Suprapubic skin (tissue), 4 donors: ENCODE measurements at regions not wholly inside any gene's neighbourhood (a gene's known extent, or its start where the extent isn't known, plus 50 kb on each side); places are given as distances from the start of the nearest gene placed in this dataset.

Source experiments
- DNase-seq, 2 donors: peaks; one replicate each; pipeline ENCODE4 v3.0.0-alpha.2; 2019; ENCODE audit warnings: low spot score in 2 of 2
- H3K27ac ChIP-seq: fragments of 200-600 bp; sonication (generic); one replicate; pipeline ENCODE4 v1.5.1; 2019
- H3K27me3 ChIP-seq: fragments of 200-600 bp; sonication (generic); one replicate; pipeline ENCODE4 v1.5.1; 2019
- H3K36me3 ChIP-seq: fragments of 200-600 bp; sonication (generic); one replicate; pipeline ENCODE4 v1.5.1; 2019
- H3K4me1 ChIP-seq: fragments of 200-600 bp; sonication (generic); one replicate; pipeline ENCODE4 v1.5.1; 2019
- H3K4me3 ChIP-seq: fragments of 200-600 bp; sonication (generic); one replicate; pipeline ENCODE4 v1.5.1; 2019; ENCODE audit warnings: mild to moderate bottlenecking
- H3K9me3 ChIP-seq: fragments of 200-600 bp; sonication (generic); one replicate; pipeline ENCODE4 v1.5.1; 2019
- CTCF ChIP-seq, 2 donors: fragments of 200-600 bp in 1 of 2; fragments of 450-650 bp in 1 of 2; sonication (generic) in 1 of 2; IDR thresholded peaks; one replicate each; pipeline ENCODE4 v1.5.1; 2016 to 2019; ENCODE audit warnings: antibody characterized with exemption in 2 of 2, mild to moderate bottlenecking in 1 of 2, moderate library complexity in 1 of 2
- EP300 ChIP-seq: sonication (generic); formaldehyde crosslinking; IDR thresholded peaks from one replicate; pipeline ENCODE4 v1.6.1; 2017; ENCODE audit warnings: antibody characterized with exemption
- POLR2A ChIP-seq, 2 donors: fragments of 450-650 bp; IDR thresholded peaks; one replicate each; pipeline ENCODE4 v1.6.1; 2017; ENCODE audit warnings: antibody characterized with exemption in 2 of 2, mild to moderate bottlenecking in 2 of 2, moderate library complexity in 2 of 2
- POLR2AphosphoS5 ChIP-seq, 3 donors: sonication (generic); formaldehyde crosslinking; IDR thresholded peaks; one replicate each; pipeline ENCODE4 v1.6.1; 2017; ENCODE audit warnings: antibody characterized with exemption in 3 of 3
- WGBS: methylation state at CpG from one replicate; pipeline ENCODE4 v1.1.5; 2018; 5-methylcytosine and 5-hydroxymethylcytosine counted together

DNA sequence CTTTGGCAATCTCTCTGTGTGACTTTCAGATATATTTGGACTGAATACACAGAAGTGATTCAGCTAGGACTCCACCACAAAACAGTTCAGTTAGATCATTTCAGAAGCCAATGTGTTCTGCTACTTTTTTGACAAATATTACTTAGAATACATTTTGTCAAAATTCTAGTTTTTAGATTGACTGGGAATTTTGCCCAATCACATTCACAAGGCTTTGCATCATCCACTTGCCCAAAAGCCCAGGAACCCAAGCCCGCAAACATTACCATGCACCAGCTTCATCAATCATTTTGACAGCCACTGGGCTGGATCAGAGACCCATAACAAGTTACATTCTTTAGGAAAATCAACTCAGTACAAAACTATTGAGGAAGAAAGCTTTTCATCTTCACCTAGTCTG, 256.6 kb upstream of the NDST3 start:
- TF ChIP-seq EP300 (no peak), POLR2AphosphoS5 (IDR thresholded peaks at IDR 0.05) (no peak), CTCF (IDR thresholded peaks at IDR 0.05) (no peak), POLR2A (IDR thresholded peaks at IDR 0.05) (no peak)
- WGBS = 29% methylated on average over 1 of the region's 1 CpG
- no peak for DNase-seq
- Histone ChIP-seq H3K27me3 (no peaks in the 10 kb centered on the region), H3K4me1 (no peaks in the 10 kb centered on the region), H3K9me3 (no peaks in the 10 kb centered on the region), H3K27ac (no peak overlapping the region), H3K36me3 (no peaks in the 10 kb centered on the region), H3K4me3 (no peak overlapping the region)

DNA sequence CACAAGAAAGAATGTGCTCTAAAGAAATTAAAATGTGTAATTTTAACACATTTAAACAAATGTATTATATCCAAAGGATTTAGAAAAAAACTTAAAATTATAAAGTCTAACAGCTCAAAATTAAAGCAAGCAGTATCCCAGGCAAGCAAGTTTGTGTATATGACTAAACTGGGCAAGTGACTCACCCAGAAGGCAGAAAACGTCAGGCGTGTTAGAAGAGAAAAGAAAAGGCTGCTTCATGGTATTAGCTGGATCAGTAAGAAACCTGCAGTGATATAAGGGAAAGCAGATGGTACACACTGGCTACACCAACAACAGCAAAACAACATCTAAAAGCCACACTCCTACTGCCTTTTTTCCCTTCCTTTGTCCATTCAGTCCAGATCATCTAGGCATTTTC, 250.6 kb upstream of the NDST3 start:
- H3K4me3 ChIP-seq = no peak overlapping the region
- H3K9me3 ChIP-seq = no peaks in the 10 kb centered on the region
- H3K36me3 ChIP-seq = no peaks in the 10 kb centered on the region
- no peak for DNase-seq
- H3K27me3 ChIP-seq = no peaks in the 10 kb centered on the region
- WGBS = 31% methylated on average over 2 of the region's 2 CpGs
- TF ChIP-seq POLR2A (IDR thresholded peaks at IDR 0.05) = no peak
- no peaks in the 10 kb centered on the region for H3K4me1 ChIP-seq
- H3K27ac ChIP-seq = no peak overlapping the region

- Histone ChIP-seq H3K4me3 (no peak overlapping the region), H3K9me3 (no peaks in the 10 kb centered on the region), H3K4me1 (no peaks in the 10 kb centered on the region), H3K36me3 (no peaks in the 10 kb centered on the region), H3K27me3 (no peaks in the 10 kb centered on the region), H3K27ac (no peak overlapping the region)
- TF ChIP-seq CTCF (IDR thresholded peaks at IDR 0.05) = no peak
- TF ChIP-seq POLR2AphosphoS5 (IDR thresholded peaks at IDR 0.05) = no peak
- TF ChIP-seq EP300 = no peak
- no peak for TF ChIP-seq POLR2A (IDR thresholded peaks at IDR 0.05)
- WGBS = 73% methylated on average over 2 of the region's 2 CpGs
- DNase-seq = no peak
These were observed 250.0 kb upstream of the NDST3 start for GRCh38 chr4:117784266-117784665.

GRCh38 chr4:117786566-117786965, 247.7 kb upstream of the NDST3 start:
- Histone ChIP-seq H3K4me1 (no peaks in the 10 kb centered on the region), H3K4me3 (no peak overlapping the region), H3K9me3 (no peaks in the 10 kb centered on the region), H3K27me3 (no peaks in the 10 kb centered on the region), H3K27ac (no peak overlapping the region), H3K36me3 (no peaks in the 10 kb centered on the region)
- no peak for TF ChIP-seq EP300
- no peak for TF ChIP-seq CTCF (IDR thresholded peaks at IDR 0.05)
- TF ChIP-seq POLR2AphosphoS5 (IDR thresholded peaks at IDR 0.05) = no peak
- TF ChIP-seq POLR2A (IDR thresholded peaks at IDR 0.05) = no peak
- WGBS = 75% methylated on average over 2 of the region's 2 CpGs
- DNase-seq = no peak

GRCh38 chr4:117793845-117794480, 240.3 kb upstream of the NDST3 start:
- Histone ChIP-seq H3K27ac (no peak overlapping the region), H3K27me3 (no peaks in the 10 kb centered on the region), H3K4me1 (no peaks in the 10 kb centered on the region), H3K36me3 (no peaks in the 10 kb centered on the region), H3K9me3 (no peaks in the 10 kb centered on the region), H3K4me3 (no peak overlapping the region)
- 13% methylated on average over 3 of the region's 3 CpGs for WGBS
- DNase-seq = no peak
- TF ChIP-seq EP300 = no peak
- no peak for TF ChIP-seq POLR2A (IDR thresholded peaks at IDR 0.05)
- no peak for TF ChIP-seq CTCF (IDR thresholded peaks at IDR 0.05)
- TF ChIP-seq POLR2AphosphoS5 (IDR thresholded peaks at IDR 0.05) = no peak

GRCh38 chr4:117796677-117797076, 237.6 kb upstream of the NDST3 start:
- no peaks in the 10 kb centered on the region for H3K27me3 ChIP-seq
- TF ChIP-seq POLR2A (IDR thresholded peaks at IDR 0.05) (no peak), EP300 (no peak), CTCF (IDR thresholded peaks at IDR 0.05) (no peak), POLR2AphosphoS5 (IDR thresholded peaks at IDR 0.05) (no peak)
- DNase-seq = no peak
- WGBS = 56% methylated on average over 1 of the region's 1 CpG
- H3K9me3 ChIP-seq = no peaks in the 10 kb centered on the region
- no peaks in the 10 kb centered on the region for H3K4me1 ChIP-seq
- H3K4me3 ChIP-seq = no peak overlapping the region
- no peak overlapping the region for H3K27ac ChIP-seq
- H3K36me3 ChIP-seq = no peaks in the 10 kb centered on the region
